HG02943 (cell line): ENCODE measurements at regions not wholly inside any gene's neighbourhood (a gene's known extent, or its start where the extent isn't known, plus 50 kb on each side); places are given as distances from the start of the nearest gene placed in this dataset.
"Not testable (repeated sequence)": the region's sequence is repeated elsewhere in the genome, so short reads cannot be mapped to it uniquely, and the experiment has no call there.

Source experiments
- ATAC-seq: cut with Tn5 transposase; IDR thresholded peaks from one replicate; pipeline ENCODE4 v1.9.1; 2021; ENCODE audit warnings: mild to moderate bottlenecking, low read depth, moderate library complexity; ENCODE audit not compliant: unreplicated experiment

DNA sequence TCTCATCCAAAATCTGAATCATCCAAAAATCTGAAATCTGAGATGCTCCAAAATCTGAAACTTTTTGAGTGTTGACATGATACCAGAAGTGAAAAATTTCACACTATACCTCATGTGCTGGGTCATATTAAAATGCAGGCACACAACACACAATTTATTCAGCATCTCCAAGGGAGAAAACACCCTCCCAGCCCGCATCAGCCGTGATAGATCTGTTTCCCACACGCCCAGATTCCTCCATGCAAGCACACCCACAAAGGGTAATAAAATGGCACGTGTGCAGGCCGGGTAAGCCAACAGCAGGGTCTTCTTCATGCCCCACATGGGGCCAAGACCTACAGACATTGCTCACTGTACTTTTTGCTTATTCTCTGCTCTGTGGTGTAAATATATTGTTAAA lies 173.1 kb upstream of the FERD3L start:
- no peak for ATAC-seq

DNA sequence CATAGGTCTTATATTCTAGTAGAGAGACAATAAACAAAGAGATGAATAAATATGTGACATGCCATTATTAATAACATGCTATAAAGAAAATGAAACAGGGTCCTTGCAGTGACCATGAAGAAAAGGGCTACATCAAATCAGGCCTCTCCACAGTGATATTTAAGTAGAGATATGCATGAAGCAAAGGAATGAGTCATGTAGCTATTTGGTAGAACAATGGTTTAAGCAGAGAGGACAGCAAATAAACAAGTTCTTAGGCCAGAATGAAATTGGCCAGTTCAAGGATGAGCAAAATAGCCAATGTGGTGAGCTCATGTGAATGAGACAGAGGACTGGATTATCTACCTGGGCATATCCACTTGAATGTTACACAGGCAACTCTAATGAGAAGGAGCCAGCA lies 172.2 kb upstream of the FERD3L start:
- ATAC-seq, result no peak

DNA sequence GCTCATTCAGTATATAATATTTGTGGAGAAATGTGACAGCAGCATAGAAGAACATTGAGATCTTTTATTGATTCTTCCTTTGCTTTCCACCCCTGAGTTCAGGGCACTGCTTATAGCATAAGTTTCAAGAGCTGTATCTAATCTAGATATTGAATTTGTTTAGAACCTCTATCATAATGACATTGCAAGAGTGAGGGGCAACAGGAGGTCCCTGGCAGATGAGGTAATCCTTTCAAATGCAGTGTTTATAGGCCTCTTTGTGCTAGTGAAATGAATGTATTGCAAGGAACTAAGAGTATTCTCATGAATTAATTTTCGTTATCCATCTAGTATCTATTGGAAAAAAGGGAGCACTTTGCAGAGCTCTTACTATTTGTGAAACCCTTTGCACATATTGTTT lies 167.2 kb upstream of the FERD3L start:
- ATAC-seq, result no peak

DNA sequence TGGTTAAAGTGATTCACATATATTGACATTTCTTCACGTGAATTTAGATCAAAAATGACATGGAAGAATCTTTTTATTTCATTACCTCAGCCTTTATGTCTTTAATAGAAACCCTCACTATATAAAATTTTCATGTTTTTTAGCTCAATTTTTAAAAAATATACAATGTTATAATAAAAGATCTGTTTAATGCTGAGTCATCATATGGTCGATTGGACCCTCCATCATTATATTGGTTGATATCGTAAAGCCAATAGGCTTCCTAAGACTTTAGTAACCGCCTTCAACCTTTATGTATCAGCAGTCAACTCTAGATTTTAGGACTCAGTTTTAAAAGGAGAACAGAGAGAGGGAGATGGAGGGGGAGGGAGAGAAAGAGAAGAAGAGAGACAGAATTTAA lies 162.3 kb upstream of the FERD3L start:
- ATAC-seq, result no peak

DNA sequence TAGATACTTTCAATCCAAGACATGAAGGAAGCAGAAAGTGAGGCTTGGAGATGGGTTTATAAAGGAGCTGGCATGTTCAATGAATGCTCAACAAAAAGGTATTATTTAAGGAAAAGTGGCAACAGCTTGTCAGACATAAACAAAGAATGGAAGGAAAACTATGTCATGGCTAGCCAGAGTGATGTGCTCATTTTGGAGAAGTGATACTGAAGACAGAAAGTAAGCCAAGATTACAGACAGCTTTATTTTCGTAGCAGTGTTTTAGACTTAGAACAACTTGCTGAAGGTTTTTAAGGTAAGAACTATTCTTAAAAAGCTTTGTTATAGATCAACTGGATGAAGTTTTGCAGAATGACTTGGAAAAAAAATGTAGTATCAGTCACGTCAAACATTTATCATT lies 160.5 kb upstream of the FERD3L start:
- no peak for ATAC-seq

DNA sequence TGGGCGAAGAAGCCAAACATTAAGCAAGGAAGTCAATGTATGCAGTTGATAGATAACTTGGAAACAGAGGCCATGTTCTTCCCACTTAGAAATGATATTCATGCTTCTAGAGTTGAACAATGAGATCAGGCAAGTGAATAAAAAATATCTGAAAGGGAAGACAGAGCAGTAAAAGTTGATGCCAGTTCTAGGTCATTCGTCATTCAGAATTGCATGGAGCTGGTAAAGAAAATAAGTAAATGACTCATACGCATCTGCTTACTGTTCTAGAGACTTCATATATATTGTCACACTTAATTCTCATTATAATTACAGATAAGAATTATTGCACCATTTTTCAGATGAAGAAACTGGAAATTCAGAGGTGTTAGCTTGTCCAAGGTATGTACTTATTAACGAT lies 158.9 kb upstream of the FERD3L start:
- ATAC-seq, result no peak

DNA sequence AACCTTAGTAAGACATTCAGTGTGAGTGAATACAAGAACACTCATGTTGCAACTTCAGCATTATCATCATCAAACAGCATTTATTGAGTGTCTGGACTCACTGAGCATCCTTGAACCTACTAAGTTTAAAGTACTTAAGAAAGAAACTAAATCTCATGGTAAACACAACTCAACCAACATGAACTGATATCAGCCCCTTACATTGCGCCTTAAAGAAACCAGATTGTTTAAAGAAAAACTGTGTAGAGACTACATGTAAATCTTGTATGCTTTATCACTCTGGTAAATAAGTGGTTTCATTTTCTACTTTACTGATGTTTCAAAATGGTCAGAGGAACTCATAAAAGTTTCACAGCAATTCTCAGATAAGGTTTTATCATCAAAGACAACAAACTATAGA lies 157.5 kb upstream of the FERD3L start:
- ATAC-seq, result no peak

DNA sequence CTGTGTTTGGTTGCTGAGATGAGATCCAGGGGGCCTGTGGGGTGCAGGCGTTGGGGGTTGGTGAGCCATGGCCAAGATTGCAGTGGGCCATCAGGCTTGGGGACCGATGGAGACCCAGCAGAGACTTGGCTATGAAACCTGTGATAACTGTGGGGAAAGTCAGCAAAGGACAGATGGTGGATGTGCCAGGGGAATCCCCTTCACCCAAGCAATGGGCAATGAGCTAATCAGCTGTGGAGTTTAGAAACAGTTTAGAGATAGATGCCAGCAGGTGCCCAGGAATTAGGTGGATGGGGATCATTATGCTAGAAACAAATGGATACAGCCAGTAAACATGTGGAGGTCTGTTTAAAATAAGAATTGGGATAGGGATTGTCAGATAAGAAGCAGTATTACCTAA lies 151.4 kb upstream of the FERD3L start:
- no peak for ATAC-seq

DNA sequence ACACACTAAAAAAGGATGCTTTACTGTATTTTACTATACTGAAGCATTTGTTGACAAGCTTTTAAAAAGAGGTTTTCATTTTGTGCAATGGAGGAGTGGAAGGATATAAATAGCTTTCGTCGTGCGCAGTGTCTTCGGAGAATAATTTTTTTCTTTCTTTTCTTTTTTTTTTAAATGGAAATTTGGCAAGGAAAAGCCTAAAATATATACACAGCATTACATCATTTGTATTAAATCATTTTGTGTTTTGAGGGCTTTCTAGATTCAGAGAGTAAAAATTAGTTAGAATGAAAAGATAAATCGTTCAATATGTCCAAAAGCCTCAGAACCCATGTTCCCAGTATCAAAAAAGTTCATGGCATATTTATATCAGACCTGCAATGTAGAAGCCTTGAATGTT lies 150.2 kb upstream of the FERD3L start:
- no peak for ATAC-seq

DNA sequence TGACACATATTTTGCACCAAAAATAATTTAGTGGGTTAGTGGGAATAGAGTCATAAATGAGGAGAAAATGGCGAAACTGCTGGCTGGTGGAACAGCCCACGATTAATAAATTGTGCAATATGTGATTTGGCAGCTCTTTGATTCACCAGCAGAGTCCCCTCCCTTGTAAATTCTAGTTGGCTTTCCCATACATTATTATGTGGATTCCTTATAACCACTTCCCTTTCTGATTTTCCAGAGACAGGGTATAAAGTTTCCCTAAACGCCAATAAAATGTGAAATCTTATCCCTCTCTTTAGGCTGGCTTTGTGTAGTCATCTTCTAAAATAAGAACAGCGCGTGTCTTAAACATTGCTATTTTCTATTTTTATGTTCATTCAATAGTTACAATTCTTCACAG lies 149.4 kb upstream of the FERD3L start:
- ATAC-seq, result no peak

DNA sequence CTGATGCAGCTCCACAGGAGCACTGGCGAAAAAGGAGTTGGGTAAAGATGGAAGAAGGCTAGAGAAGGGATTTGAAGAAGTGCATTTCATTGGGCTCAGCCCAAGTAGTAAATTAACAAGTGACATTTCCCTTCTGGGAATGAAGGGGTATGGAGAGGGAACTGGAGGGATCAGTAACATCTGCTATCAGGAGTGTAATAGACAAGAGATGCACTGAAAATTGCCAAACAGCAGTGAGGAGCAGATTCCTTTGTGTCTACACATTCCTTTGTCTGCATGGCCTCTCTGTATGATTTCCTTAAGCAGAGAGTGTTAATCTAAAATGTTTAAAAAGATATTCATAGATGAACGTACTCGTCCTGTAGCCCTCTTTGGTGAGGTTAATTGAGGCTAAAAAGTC lies 148.2 kb upstream of the FERD3L start:
- no peak for ATAC-seq

DNA sequence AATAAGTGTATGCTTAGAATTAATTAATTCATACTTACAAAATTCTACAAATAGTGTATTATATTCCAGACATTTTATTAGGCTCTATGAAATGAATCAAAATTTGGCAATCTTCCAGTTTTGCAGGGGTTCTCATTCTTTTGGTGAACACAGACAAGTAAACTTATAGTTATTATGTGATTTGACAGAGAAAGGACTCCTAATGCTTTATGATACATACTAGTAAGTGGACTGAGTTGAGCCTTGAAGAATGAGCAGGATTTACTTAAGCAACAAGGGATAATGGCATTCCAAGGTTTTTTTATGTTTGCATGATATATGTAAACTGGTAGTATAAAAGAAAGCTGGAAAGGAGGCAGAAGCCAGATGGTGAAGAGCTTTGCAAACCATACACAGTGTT lies 145.7 kb upstream of the FERD3L start:
- no peak for ATAC-seq

DNA sequence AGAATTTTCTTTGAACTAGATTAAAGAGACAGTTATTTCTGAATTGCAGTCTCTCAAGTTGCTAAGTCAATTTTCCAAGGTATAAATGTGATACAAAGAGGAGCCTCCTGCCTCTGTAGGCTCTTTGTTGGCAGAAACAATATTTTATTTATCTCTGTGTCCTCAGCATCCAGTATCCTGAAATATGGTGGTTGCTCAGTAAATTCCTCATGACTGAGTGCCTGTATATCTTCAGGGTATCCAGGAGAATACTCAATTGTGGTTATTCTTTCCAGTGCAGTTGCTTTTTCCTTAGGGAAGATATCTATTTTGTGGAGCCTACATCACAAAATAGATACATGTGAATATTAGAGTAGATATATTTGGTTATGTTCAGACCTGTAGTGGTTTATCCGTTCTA lies 144.8 kb upstream of the FERD3L start:
- no peak for ATAC-seq

DNA sequence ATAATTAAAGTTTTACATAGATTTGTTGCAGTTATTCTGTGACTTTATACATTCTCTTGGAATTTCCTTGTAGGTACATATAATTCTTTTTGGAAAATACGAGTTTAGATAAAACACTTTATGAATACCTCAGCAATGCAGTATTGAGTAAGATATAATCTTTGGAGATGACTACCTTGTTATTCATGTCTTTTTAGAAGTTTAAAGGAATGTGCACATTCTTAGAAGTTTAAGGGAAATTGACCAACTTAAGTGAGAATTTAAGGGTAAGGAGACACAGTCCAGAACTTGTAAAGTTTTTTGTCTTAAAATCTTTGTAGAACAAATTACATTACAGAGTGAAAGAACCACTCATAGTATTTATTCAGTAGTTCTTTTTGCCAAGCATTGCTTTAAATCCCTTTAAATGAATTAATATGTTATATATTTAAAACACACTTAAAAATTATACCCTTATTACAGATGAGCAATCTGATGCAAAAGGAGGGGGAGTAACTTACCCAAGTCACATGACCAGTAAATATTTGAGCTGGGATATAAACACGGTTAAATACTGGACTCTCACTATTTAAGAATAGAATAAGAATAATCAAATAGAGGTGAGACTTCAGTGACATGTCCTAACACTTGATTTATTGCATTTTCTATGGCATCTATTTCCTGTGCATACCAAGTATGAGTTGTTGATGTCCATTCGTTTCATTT lies 139.5 kb upstream of the FERD3L start:
- no peak for ATAC-seq

DNA sequence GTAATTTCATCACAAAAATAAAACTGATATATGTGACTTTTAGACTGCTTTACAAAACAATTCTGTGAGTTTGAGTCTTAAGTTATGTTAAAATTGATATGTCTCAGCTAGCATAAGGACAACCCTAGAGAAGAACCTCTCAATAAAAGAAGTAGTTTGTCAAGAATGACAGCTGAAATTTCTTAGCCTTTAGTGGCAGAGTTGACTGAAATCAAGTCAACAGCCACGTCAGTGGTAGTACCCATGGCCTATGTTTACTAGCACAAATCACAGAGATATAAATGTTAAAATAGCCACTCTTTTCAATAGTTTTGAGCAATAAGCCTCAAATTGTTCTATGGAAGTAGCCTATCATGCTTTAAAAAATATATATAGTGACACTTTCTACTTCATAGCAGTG lies 138.9 kb upstream of the FERD3L start:
- ATAC-seq, result no peak

DNA sequence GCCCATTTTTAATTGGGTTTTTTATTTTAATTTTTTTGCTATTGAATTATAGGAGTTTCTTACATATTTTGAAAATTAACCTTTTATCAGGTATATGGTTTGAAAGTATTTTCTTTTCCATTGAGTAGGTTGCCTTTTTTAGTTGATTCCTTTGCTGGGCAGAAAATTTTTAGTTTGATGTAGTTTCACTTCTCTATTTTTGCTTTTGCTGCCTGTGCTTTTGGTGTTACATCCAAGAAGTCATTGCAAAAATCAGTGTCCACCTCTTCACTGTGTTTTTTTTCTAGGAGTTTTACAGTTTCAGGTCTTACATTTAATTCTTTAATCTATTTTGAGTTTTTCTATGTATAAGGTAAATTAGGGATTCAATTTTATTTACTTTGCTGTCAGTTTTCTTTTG lies 129.8 kb upstream of the FERD3L start:
- ATAC-seq, result no peak

DNA sequence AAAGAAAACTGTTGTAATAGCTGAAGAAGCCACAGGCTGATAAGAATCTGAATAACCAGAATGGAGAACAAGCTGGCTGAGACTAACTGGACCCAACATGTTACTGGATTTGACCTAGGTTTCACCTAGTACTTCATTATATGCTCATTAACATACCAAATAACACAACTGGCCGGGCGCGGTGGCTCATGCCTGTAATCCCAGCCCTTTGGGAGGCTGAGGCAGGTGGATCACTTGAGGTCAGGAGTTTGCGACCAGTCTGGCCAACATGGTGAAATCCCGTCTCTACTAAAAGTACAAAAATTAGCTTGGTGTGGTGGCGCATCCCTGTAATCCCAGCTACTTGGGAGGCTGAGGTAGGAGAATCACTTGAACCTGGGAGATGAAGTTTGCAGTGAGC lies 127.1 kb upstream of the FERD3L start:
- not testable (repeated sequence) for ATAC-seq

DNA sequence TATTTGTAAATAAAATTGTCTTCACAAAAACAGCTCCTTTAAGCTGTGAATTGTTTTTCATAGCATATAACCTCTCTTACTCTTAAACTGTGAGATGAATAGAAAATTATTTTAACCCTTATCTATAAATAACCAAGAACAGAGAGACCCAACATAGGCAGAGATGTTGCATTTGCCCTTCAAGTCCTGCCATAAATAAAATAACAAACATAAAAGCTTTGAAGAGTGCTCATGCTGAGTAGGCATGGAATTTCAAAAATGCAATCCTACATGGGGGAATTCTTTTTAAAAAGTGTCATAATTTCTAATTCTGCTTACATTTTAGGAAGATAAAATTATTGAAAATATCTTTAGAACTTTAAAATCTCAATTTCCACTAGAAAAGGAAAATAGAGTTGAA lies 124.1 kb upstream of the FERD3L start:
- no peak for ATAC-seq

DNA sequence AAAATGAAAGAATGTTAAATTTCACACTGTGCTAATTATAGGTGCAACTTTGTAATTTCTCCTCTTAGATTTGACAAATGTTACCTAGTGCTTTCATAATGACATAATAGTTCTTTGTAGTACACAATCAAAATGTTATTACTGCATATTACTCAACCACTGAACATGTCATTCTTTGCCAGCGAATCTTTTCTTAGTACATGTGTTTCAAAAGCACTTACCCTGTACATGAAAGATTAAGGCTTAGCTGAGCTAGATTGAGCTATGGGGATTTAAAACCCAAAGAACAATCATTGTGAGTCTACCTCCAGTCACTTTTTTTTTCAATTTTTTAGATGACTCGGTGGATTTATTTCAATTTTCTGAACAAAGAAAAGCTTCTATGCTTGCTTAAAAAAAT lies 123.5 kb upstream of the FERD3L start:
- ATAC-seq, result no peak

DNA sequence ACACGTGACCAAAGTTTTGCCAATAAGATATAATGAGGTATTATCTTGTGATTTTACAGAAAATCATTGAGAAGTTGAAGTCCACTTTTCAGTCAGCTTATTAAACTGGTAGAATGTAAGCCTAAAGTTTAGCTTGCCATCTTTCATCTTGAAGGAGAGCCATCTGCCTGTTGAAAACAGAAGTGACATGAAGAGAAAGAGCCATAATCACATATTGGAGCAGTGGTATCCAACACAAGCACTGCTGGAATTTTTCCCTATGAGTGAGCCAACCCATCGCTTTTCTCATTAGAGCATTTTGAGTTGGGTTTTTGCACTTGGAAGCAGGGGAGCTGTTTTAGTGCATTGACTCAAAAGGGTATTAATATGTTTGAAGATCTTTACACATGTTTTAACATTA lies 117.6 kb upstream of the FERD3L start:
- no peak for ATAC-seq

DNA sequence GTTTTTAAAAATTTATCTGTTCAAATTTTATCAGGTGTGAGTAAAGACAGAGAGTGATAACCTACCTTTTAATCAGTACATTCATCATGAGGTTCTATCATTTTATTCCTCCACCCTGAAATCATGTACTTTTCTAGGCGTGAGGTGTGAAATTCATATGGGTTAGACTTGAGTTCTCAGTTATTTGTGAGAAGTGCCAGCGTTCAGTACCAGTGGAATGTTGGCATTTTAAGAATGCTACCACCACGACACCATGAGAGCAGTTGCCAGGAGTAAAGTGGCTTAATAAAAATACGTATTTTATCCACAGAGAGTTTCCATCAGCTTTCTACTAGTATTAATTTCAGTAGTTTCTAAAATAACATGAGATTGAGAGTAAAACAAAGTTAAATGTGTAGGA lies 104.1 kb upstream of the FERD3L start:
- ATAC-seq, result no peak

DNA sequence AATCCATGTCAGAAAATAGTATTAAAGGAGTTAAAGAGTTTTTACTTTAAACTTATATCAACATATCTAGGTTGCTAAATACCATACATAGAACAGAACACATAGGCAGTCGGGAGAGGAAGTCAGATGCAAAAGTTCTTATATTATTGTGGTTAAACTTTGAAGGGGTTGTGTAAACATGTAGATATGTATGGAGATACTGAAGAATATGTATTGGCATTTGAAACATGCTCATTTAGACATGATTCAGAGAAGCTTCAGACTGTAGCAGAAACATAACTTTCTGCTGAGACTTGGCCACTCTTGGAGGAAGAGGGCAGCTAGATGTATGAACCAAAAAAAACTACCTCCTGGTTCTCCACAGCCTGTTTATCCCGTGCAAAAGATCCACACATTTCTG lies 103.5 kb upstream of the FERD3L start:
- ATAC-seq, result no peak

DNA sequence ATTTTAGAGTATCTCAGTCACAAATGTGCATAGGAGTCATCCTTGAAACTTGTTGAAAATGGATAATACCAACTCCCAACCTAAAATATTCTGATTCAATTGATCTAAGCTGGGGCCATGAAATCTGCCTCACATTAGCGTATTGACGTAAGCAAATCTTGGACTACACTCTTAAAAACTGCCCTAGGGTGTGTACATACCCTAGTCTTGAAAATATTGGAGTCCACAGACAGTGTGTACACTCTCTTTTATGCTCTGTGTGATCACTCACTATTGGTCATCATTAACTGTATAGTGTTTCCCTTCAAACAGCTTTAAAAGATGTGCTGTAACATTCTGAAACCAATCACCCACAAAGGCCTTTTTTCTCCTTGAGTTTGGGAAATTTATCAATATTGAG lies 102.9 kb upstream of the FERD3L start:
- no peak for ATAC-seq
